GM21447 (cell line): ENCODE measurements at regions not wholly inside any gene's neighbourhood (a gene's known extent, or its start where the extent isn't known, plus 50 kb on each side); places are given as distances from the start of the nearest gene placed in this dataset.

Experiments used
- ATAC-seq: cut with Tn5 transposase; IDR thresholded peaks from one replicate; pipeline ENCODE4 v1.9.1; 2021; ENCODE audit not compliant: unreplicated experiment

DNA sequence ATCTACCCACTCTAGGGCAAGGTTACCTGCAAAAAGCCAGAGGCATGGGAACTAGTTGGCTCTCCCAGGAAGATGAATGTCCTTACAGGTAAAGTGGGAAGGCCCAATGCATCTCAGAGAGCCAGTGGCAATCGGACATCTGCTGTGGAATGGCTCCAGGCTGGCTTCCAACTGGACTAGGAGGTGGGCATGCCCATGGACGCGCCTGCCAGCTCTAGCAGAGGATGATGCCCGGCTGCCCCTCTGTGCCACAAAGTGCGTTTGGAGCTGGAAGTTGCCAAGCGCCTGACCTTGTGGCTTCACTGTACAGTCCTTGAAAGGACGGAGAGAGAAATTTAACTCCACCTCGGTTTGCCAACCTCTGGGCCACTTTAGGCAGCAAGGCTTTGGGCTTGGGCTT lies 84.4 kb downstream of the NR2F2 start:
- ATAC-seq = no peak

DNA sequence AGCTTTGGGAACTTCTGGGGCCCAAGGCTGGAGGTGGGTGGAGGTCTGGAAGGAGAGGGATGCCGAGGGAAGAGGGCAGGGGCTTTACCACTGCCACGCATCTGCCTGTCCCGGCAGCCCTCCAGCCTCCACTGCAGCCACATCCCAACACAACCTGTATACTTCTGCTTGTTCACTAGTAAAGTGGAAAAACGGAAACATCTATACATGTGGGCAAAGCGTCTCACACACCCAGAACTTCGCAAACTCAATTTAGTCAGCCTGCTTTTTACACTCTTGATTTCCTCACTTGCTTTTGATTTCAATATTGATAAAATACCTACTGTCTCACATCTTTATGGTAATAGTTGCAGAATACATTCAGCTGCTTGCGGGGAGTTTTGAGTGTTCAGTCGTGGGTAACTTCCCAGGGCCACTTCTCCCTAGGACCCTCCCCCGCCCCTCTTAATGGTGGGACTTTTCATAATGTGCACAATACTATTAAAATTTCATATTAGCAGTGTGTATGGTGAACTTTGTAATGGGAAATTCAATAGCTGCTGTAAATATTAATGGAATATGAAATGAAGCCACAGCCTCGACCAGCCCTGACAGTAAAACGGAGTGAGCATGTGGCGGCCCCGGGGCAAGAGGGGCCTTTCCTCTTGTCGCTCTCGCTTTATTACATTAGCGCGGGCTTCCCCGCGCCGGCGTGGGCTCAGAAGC lies 85.2 kb downstream of the NR2F2 start:
- no peak for ATAC-seq

DNA sequence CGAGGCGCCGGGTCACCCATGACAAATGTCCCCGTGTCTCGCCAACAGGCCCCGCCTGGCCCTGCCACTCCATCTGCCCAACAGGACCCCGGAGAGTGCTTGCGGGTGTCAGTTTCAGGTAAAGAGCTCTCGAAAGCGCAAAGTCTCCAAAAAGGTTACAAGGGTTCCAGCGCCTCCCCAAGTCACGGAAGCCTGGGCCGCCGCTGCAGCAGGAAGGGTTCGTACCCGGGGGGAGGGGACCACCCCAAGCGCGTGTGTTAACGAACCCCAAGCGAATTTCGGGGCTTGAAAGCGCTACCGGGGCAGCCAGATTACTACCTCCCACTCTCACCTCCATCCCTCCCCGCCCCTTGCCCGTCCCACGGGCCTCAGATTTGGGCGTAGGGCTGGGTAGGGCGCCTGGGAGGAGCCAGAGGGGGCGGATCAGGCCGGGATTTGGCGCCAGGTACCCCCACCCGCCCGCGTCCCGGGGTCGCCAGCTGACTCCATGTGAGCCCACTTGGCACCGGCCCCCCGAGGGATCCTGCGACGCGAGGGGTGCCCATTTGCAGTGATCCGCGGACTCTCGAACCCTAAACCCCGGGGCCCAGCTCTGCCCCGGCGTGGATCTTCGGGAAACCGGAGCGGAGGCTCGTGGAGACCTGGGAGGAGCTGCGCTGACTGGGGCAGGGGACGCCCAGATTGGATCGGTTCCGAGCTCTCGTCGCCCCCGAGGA lies 85.9 kb downstream of the NR2F2 start:
- no peak for ATAC-seq

DNA sequence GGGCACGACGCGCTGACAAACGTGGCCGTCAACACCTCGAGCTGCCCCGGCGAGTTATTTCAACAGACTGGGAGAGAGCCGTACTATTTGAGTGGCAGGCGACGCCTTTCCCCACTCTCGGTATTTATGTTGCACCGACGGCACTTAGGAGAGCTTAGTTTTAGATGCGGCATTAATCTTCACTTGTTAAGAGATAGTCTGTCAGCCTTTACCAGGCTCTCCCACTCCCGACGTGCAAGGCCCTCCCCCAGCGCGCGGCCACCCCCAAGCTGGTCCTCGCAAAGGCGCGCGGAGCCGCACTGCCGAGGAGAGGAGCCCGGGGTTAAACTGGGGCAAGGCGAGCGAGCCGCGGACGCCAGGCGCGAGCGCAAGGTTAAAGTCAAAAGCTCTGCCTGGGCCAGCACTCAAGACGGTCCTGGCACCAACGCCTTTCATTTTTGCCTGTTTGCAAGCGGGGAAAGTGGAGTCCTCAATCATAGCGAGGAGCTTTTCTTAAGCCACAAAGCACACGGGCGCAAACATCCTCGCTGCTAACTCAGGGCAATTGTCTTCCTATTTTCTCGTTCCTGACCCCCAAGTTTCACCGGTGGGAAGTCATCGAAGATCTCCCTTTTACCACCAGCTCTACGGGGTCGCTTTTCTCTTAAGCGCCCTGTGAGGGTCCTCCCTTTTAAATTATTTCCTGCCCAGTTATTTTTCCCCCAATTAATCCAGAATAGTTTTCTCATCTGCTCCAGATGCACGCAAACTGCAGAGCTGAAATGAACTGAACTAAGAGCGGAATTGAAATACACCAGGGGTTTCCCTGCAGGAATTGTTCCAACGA lies 86.6 kb downstream of the NR2F2 start:
- no peak for ATAC-seq

DNA sequence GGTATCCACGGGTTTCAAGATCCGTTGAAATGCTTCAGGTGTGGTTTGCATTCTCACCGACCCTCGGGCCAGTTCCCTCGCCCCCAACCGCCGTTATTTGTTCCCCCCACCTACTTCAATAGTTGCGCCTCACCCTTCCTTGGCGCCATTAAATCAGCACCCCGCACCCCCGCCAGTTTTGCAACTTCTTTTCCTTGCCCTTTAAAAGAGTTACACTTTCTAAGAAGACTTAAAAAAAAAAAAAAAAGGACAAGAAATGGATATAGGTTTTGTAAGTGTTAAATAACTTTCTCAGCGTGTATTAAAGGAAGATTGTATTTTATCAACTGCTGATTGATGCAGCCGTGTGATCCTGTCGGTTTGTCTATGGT lies 87.2 kb downstream of the NR2F2 start:
- ATAC-seq = no peak

DNA sequence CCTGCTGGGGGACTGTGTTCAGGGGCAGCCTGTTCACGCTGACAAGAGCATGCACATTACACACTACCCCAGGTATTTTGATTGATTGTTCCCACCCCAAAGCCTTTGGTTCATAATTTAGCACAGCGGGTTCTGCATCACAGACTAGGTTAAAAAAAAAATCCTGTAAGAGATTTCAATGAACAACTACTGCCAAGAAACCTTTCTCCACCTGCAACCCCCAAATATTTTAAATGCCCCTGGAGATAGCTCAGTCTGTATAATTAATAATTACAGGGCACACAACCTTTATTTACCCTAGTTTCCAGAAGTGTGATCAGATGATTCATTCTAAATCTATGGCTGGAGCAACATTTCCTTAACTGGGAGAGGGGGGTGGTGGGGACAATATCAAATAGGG lies 87.6 kb downstream of the NR2F2 start:
- ATAC-seq = no peak

DNA sequence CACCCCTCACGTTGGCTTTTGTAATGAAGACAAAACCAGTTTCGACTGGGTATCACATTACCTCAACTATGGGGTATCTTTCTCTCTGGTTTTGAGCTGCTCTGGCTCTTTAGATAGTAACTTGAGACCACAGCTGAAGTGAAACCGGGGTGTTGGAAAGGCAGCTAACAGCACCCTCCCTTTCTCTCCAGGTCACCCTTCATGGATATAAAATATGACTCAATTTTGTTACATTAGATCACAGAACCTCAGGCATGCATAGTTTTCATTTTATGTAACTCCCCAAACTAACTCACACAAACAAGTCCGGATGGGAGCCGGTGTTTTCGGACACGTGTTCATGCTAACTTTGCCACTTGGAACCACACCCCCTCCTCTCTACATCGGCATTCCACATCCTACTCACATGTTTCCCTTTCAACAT lies 90.7 kb downstream of the NR2F2 start:
- no peak for ATAC-seq

DNA sequence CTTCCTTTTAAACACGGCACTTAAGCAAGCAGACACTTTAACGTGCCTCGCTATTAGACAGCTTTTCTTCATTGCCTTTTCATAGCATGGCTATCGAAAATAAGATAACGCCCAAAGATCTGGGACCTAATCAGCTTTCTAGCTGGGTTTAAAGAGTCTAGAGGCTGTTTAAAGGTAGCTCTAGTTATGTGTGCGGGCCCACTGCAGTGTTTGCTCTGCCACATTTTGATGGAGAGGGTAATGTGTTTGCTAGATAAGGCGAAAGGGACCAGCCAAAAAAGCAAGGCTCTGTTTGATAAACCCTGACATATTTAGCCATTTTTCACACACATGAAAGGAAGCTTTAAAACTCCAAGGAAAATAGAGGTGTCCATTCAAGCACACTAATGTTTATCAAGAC lies 91.6 kb downstream of the NR2F2 start:
- no peak for ATAC-seq

DNA sequence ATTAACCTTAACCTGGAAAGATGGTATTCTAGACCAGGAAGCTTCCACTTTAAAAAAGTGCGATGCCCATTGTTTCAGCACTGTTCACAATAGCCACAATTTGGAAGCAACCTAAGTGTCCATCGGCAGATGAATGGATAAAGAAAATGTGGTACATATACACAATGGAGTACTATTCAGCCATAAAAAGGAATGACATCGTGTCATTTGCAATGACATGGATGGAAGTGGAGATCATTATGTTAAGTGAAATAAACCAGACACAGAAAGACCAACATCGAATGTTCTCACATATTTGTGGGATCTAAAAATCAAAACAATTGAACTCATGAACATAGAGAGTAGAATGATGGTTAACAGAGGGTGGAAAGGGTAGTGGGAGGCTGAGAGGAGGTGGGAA lies 94.2 kb downstream of the NR2F2 start:
- no peak for ATAC-seq

DNA sequence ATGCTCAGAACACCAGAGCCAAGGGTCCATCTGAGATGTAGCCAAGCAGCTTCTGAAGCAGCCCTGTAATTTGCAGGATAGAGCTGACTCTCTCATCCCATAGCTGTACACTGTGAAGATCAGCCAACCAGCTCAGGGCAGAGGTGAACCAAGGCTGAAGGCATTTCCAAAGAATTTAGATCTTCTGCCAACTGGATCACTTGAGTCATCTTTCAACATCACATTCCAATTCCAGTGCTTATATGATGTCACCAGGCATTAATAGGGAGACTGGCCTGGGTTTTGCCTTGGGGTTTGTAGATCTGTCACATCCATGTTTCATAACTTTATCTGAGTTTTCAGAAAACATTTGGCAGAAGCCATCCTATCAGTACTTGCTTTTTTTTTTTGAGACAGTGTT lies 98.2 kb downstream of the NR2F2 start:
- ATAC-seq = no peak

DNA sequence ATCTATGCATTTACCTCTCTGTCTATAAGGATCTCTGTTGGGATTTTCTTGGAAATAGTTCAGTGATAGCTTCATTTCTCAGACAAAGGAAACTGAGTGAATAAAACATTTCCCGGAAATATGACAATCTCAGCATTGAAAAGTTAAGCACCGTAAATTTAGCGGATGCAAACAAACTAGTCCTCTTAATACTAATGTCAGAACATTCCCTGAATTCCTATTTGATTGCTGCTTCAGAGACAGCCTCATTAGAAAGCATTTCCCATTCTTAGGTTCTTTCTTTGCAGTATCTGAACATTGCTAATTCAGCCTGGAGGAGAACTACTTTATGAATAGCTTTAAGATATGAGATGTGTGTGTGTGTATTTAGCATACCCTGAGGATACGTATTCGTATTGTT lies 101.3 kb downstream of the NR2F2 start:
- no peak for ATAC-seq

DNA sequence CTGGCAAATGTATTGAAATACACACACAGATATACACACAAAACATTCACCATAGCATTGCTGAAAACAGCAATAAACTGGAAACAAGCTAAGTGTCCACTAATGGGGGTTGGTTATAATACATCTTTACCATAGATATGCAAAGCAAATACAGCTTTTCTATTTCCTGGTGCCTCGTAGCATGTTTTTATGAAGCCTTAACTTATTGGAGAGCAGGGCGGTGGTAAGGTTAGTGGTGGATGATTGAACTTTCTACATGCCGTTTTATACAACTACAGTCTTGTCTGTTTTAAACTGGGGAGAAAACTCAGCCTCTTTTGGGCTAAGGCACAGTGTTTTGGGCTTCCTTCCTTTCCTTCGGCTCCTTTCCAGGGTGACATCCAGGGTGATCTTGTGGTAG lies 104.5 kb downstream of the NR2F2 start:
- no peak for ATAC-seq

DNA sequence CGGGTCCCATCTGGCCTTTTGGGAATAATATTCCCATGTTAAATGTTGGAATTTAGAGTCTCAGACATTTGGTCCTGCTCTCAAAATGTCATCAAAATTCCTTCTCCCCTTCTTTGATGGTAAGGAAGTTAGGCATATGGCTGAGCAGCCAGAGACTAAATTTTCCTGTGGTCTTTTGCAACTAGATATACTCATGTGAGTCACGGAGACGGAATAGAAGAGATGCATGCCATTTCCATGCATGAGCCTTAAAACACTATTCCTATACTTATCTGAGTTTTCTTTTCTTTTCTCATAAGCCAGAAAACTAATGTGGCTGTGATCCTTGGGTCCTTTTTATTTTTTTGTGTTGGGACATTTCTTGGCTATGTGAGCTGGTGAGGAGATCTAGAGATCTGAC lies 105.3 kb downstream of the NR2F2 start:
- no peak for ATAC-seq

DNA sequence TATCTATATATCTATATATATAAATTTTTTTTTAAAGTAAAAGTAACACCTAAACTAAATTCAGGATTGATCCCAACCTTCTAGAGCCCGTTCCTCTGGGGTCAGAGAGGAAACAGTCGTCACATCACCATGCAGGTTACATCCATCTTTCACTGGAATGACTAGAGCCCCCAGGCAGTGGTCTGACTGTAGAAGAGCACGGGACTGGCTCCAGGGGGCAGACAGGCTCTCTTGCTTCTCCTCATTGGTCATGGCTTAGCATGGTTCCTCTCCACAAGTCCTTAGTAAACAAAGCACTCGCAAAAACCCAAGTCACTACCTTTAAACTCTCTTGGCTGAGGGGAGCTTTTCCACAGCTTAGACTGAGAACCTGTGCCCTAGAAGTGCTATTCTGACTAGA lies 110.5 kb downstream of the NR2F2 start:
- ATAC-seq = no peak

DNA sequence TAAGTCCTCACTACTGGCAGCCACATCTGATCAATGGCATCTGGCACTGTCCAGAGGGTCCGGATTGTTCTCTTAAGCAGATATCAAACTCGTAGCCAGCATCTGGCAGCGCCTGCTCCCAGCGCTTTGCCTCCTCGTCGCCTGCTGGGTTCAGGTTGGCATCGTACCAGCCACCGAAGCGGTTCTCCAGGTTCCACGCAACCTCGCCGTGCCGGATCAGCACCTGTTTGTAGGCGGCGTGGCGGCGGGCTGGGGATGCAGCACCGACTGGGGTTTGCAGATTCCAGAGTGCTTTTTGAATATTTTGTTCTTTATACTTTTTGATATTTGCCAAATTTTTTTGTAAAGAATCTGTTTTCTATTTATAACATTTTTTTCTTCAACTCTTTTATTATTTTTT lies 111.6 kb downstream of the NR2F2 start:
- ATAC-seq = no peak

DNA sequence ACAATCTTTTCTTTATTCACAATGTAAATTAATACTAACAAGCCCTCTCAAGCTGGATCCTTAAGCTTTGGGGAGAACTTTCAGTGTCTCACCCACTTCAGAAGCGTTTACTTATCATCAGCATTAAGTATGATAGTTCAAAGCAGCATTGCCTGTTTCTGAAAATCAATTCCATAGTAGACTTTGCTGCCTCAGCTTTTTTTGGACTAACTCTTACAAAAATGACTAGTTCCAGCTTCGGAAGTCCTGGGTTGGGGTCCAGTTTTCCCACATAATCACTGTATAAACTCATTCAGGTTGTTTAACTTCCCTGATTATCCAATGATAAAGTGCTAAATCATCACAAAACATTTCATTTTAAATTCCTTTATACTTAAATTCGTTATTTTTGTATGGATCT lies 114.4 kb downstream of the NR2F2 start:
- ATAC-seq = no peak

DNA sequence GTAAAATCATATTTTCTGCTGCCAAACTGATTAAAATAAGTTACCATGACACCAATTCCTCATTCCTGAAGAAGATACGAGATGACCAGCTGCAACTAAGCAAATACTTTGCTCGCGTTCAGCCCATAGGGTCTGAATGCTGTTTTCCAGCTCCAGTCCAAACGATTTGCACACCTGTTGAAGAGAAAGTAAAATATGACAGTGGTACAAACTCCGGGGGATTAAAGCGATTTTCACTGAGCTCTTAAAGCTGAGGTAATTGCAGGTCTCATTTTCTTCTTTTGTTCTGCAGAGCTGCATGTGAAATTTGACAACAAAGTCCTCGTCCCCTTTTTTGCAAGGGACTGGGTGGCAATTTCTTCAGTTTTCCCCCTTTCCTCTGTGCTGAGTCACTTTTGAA lies 118.4 kb downstream of the NR2F2 start:
- ATAC-seq = no peak

DNA sequence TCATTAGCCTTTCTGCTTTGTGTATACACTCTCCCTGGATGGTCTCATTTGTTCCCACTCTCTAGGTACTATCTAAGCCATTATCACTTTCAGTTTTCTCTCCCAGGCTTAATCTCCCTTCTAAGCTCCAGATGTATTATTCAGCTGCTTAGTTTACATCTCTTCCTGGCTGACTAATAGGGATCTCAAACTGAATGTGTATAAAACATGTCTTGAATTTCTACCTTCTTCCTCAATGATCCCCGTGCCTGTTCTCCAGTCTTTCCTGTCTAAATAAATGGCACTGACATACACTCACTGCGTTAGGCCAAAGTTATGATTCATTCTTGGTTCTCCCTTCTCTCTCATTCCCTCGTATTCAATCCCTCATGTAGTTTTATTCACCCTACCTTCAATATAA lies 127.3 kb downstream of the NR2F2 start:
- no peak for ATAC-seq

DNA sequence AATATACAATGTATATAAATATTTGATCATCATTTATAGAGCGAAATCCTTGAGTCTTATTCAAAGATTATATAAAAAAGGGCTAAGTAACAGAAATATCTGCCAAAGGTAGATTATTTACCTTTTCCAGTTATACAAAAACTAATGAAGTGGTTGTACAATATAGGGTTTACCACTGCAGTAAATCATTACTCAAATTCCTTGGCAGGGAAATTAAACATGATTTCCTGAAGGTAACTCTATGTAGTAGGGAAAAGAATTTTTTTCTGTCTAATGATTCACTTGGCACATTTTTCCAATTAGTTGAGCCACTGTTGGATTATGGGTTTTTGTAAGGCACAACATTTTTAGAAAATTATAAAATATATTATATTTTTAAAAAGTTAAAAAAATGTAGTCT lies 129.6 kb downstream of the NR2F2 start:
- ATAC-seq = no peak

DNA sequence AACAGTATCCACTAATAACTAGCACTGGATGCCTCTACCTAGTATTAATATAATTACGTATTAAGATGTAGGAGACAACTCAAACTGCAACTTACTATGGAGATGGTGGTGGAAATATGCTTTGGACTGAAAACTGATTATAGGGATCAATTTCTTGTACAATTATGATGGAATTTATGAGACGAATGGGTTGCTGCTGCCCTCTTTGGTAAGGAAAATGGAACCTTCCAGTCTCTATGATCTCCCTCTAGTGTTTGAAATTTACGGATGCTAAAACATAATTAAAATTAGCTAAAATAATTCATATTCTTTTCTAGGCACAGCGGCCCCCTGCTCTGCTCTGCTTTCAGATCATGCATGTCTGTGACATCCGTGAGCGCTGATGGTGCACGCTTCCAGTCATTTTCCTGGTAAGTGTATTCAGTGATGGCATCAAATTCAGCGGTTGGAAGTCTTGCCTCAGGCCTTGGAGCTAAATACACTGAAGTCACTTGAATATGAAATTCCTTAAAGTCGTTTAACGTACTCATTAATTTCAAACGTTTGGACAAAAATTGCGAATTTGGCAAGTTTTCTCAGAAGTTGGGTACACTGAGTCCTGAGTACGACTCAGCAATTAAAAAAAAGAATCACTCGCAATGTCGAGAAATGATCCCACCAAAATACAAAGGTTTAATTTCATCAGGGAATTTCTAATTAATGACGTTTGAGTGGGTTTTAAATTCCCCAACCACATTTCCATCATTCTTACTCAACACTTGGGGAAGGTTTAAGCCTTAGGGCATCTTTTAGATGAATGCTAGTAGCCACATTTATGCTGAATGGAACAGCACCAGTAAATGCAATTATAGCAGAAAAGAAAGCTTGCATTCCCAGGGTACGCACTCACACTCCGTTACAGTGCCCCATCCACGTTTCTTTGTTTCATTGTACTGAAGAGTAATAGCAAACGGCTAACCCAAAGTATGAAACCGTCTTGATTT lies 132.6 kb downstream of the NR2F2 start:
- ATAC-seq = no peak

DNA sequence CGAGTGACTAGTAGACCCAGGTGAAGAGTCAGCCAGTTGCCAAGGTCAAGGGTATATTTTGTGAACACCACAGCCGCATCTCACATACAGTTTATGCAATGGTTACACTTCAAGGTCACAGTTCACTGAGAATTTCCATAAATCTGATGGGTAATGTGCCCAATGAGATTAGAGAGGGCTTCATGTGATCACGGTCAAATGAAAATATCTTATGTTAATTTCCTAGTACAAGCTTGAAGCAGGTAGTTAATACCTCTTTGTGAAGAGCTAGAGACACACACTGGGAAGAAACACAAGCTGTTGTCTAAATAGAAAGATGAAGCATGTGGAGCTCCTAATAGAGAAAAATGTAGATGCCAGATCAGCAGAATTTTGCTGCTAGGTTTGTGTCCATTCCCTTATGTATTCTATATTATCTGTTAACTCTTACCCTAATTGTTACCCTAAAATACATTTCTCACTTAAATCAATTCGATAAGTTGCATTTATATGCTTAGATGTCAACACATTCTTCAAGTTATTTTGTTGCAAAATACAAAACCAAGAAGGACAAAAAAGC lies 136.0 kb downstream of the NR2F2 start:
- no peak for ATAC-seq
